ENCODE measurements at regions not wholly inside any gene's neighbourhood (a gene's known extent, or its start where the extent isn't known, plus 50 kb on each side); places are given as distances from the start of the nearest gene placed in this dataset.

DNA sequence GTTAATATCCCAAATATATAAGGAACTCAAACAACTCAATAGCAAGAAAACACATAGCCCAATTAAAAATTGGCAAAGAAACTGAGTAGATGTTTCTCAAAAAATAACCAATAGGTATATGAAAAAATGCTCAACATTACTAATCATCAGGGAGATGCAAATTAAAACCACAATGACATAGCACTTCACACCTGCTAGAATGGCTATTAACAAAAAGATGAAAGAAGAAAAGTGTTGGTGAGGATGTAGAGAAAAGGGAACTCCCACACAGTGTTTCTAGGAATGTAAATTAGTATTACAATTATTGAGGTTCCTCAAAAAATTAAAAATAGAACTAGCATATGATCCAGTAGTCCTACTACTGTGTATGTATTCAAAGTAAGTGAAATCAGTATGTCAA is 1212.8 kb downstream of the DIAPH3 start:
- TF ChIP-seq, protein P1, sequence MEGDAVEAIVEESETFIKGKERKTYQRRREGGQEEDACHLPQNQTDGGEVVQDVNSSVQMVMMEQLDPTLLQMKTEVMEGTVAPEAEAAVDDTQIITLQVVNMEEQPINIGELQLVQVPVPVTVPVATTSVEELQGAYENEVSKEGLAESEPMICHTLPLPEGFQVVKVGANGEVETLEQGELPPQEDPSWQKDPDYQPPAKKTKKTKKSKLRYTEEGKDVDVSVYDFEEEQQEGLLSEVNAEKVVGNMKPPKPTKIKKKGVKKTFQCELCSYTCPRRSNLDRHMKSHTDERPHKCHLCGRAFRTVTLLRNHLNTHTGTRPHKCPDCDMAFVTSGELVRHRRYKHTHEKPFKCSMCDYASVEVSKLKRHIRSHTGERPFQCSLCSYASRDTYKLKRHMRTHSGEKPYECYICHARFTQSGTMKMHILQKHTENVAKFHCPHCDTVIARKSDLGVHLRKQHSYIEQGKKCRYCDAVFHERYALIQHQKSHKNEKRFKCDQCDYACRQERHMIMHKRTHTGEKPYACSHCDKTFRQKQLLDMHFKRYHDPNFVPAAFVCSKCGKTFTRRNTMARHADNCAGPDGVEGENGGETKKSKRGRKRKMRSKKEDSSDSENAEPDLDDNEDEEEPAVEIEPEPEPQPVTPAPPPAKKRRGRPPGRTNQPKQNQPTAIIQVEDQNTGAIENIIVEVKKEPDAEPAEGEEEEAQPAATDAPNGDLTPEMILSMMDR (IDR thresholded peaks at IDR 0.05; ENCODE audit: poor library complexity) = no peak
- TF ChIP-seq EZH2phosphoT487 (IDR thresholded peaks at IDR 0.05; ENCODE audit: low read depth, severe bottlenecking, unreplicated experiment) (no peak), EZH2 (IDR thresholded peaks at IDR 0.05; ENCODE audit: borderline replicate concordance) (no peak)

Measured in hepatocyte (in vitro differentiated cells).